ENCODE measurements at regions not wholly inside any gene's neighbourhood (a gene's known extent, or its start where the extent isn't known, plus 50 kb on each side); places are given as distances from the start of the nearest gene placed in this dataset.

DNA sequence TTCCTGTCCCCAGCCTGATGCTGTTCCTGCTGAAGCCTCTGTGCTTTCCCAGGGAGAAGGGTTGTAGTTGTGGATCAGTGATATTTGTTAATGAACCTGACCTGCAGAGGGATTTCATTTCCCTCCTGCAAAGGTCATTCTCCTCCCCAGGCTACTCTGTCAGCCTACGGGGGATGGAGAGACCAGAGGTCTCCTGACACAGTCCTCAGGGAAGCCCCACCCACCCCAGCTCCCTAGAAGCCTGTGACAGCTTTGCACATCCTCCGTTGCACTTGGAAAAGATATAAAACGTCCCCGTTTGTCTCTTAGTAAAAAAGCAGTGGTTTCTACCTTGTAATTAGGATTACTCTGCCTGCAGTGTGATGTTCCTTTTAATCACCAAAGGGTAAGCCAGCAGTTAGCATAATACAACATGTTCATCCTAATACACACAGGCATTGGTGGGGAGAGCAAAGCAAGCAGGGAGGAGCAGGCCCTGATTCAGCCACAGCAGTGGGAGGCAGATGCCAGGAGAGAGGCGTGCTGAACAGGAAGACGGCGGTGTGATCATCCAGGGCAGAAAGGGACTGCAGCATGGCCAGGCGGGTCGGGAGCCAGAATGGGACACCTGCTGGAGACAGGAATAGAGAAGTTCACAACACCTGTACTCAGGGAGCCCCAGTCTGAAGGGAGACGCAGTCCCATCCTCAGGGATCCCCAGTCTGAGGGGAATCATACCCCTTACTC is 293.5 kb downstream of the LRFN2 start:
- TF ChIP-seq, protein P1, sequence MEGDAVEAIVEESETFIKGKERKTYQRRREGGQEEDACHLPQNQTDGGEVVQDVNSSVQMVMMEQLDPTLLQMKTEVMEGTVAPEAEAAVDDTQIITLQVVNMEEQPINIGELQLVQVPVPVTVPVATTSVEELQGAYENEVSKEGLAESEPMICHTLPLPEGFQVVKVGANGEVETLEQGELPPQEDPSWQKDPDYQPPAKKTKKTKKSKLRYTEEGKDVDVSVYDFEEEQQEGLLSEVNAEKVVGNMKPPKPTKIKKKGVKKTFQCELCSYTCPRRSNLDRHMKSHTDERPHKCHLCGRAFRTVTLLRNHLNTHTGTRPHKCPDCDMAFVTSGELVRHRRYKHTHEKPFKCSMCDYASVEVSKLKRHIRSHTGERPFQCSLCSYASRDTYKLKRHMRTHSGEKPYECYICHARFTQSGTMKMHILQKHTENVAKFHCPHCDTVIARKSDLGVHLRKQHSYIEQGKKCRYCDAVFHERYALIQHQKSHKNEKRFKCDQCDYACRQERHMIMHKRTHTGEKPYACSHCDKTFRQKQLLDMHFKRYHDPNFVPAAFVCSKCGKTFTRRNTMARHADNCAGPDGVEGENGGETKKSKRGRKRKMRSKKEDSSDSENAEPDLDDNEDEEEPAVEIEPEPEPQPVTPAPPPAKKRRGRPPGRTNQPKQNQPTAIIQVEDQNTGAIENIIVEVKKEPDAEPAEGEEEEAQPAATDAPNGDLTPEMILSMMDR (IDR thresholded peaks at IDR 0.05): no peak
- TF ChIP-seq POLR2AphosphoS5 (IDR thresholded peaks at IDR 0.05): no peak
- TF ChIP-seq POLR2A (IDR thresholded peaks at IDR 0.05): no peak

All from sigmoid colon (tissue), 4 donors.